ENCODE measurements at regions not wholly inside any gene's neighbourhood (a gene's known extent, or its start where the extent isn't known, plus 50 kb on each side); places are given as distances from the start of the nearest gene placed in this dataset.

DNA sequence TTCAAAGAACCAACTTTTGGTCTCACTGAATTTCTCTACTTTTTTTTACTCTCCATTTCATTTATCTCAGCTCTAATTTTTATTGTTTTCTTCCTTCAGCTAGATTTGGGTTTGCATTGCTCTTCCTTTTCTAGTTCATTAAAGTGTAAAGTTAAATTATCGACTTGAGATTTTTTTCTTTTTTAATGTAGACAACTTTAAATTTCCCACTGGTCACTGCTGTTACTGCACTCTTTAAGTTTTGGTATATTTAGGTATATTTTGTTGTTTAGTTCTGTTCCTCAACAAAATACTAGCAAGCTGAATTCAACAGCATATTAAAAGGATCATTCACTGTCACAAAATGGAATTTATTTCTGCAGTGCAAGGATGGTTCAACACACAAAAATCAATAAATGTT, 572.0 kb upstream of the DIAPH2 start:
- TF ChIP-seq, protein P1, sequence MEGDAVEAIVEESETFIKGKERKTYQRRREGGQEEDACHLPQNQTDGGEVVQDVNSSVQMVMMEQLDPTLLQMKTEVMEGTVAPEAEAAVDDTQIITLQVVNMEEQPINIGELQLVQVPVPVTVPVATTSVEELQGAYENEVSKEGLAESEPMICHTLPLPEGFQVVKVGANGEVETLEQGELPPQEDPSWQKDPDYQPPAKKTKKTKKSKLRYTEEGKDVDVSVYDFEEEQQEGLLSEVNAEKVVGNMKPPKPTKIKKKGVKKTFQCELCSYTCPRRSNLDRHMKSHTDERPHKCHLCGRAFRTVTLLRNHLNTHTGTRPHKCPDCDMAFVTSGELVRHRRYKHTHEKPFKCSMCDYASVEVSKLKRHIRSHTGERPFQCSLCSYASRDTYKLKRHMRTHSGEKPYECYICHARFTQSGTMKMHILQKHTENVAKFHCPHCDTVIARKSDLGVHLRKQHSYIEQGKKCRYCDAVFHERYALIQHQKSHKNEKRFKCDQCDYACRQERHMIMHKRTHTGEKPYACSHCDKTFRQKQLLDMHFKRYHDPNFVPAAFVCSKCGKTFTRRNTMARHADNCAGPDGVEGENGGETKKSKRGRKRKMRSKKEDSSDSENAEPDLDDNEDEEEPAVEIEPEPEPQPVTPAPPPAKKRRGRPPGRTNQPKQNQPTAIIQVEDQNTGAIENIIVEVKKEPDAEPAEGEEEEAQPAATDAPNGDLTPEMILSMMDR (IDR thresholded peaks at IDR 0.05), result no peak
- TF ChIP-seq POLR2A (IDR thresholded peaks at IDR 0.05), result no peak
